ENCODE measurements at regions not wholly inside any gene's neighbourhood (a gene's known extent, or its start where the extent isn't known, plus 50 kb on each side); places are given as distances from the start of the nearest gene placed in this dataset.

GRCh38 chr4:124306352-124306751 lies 406.2 kb downstream of the ANKRD50 start:
- Mint-ChIP-seq H3K9me3 (no peaks in the 10 kb centered on the region), H3K36me3 (ENCODE audit: low read depth) (no peaks in the 10 kb centered on the region), H3K27ac (no peak overlapping the region), H3K27me3 (no peaks in the 10 kb centered on the region), H3K4me3 (no peak overlapping the region), H3K4me1 (no peaks in the 10 kb centered on the region)
- ChIA-PET CTCF (no interaction called here), POLR2A (no interaction called here)
- no peak for DNase-seq

- CTCF ChIA-PET, result no interaction called here
These were observed 405.4 kb downstream of the ANKRD50 start for GRCh38 chr4:124307143-124307542.

GRCh38 chr4:124318292-124318691 lies 394.2 kb downstream of the ANKRD50 start:
- Mint-ChIP-seq H3K36me3 (ENCODE audit: low read depth) (no peaks in the 10 kb centered on the region), H3K4me1 (no peaks in the 10 kb centered on the region), H3K9me3 (no peaks in the 10 kb centered on the region), H3K27me3 (peaks cover 2% of the 10 kb centered on the region), H3K4me3 (no peak overlapping the region), H3K27ac (no peak overlapping the region)
- no peak for DNase-seq
- POLR2A ChIA-PET, result no interaction called here
- CTCF ChIA-PET, result no interaction called here

More at GRCh38 chr4:124307143-124307542, 405.4 kb downstream of the ANKRD50 start:
- no peaks in the 10 kb centered on the region for H3K36me3 Mint-ChIP-seq (ENCODE audit: low read depth)
- no peak for DNase-seq
- H3K4me3 Mint-ChIP-seq, result no peak overlapping the region
- no peaks in the 10 kb centered on the region for H3K4me1 Mint-ChIP-seq
- H3K27ac Mint-ChIP-seq, result no peak overlapping the region
- peaks cover 1% of the 10 kb centered on the region for H3K27me3 Mint-ChIP-seq
- POLR2A ChIA-PET, result no interaction called here
- no peaks in the 10 kb centered on the region for H3K9me3 Mint-ChIP-seq

GRCh38 chr4:124321364-124321763 lies 391.2 kb downstream of the ANKRD50 start:
- no peak for DNase-seq
- no peak overlapping the region for H3K27ac Mint-ChIP-seq
- H3K4me1 Mint-ChIP-seq, result no peaks in the 10 kb centered on the region
- peaks cover 2% of the 10 kb centered on the region for H3K27me3 Mint-ChIP-seq
- no peak overlapping the region for H3K4me3 Mint-ChIP-seq
- no peaks in the 10 kb centered on the region for H3K36me3 Mint-ChIP-seq (ENCODE audit: low read depth)
- H3K9me3 Mint-ChIP-seq, result no peaks in the 10 kb centered on the region
- ChIA-PET POLR2A (no interaction called here), CTCF (interaction anchor here (1.2 to 1.5 kb wide), 2 partner anchors 9 to 548 kb away, joined by 3 to 4 read pairs; no protein-coding TSS in a partner anchor)

GRCh38 chr4:124322234-124323065 lies 390.1 kb downstream of the ANKRD50 start:
- no peak for DNase-seq
- H3K9me3 Mint-ChIP-seq, result no peaks in the 10 kb centered on the region
- ChIA-PET CTCF (interaction anchor here (0.9 to 1.4 kb wide), 3 partner anchors 24 to 550 kb away, joined by 3 to 6 read pairs (median 3); no protein-coding TSS in a partner anchor), POLR2A (no interaction called here)
- H3K36me3 Mint-ChIP-seq (ENCODE audit: low read depth), result no peaks in the 10 kb centered on the region
- peaks cover 2% of the 10 kb centered on the region for H3K27me3 Mint-ChIP-seq
- no peak overlapping the region for H3K27ac Mint-ChIP-seq
- no peak overlapping the region for H3K4me3 Mint-ChIP-seq
- no peaks in the 10 kb centered on the region for H3K4me1 Mint-ChIP-seq

- CTCF ChIA-PET, result no interaction called here
- no peaks in the 10 kb centered on the region for H3K4me1 Mint-ChIP-seq
- DNase-seq, result no peak
- POLR2A ChIA-PET, result no interaction called here
- no peaks in the 10 kb centered on the region for H3K36me3 Mint-ChIP-seq (ENCODE audit: low read depth)
- no peak overlapping the region for H3K4me3 Mint-ChIP-seq
- H3K27me3 Mint-ChIP-seq, result no peaks in the 10 kb centered on the region
- no peak overlapping the region for H3K27ac Mint-ChIP-seq
- H3K9me3 Mint-ChIP-seq, result no peaks in the 10 kb centered on the region
These were observed 386.8 kb downstream of the ANKRD50 start for GRCh38 chr4:124325690-124326089.

- Mint-ChIP-seq H3K36me3 (ENCODE audit: low read depth) (no peaks in the 10 kb centered on the region), H3K4me3 (no peak overlapping the region), H3K27ac (no peak overlapping the region), H3K9me3 (no peaks in the 10 kb centered on the region), H3K27me3 (no peaks in the 10 kb centered on the region), H3K4me1 (no peaks in the 10 kb centered on the region)
- ChIA-PET CTCF (no interaction called here), POLR2A (no interaction called here)
- no peak for DNase-seq
These were observed 383.4 kb downstream of the ANKRD50 start for GRCh38 chr4:124329134-124329533.

GRCh38 chr4:124330045-124330444 lies 382.5 kb downstream of the ANKRD50 start:
- H3K4me1 Mint-ChIP-seq, result no peaks in the 10 kb centered on the region
- H3K27ac Mint-ChIP-seq, result no peak overlapping the region
- POLR2A ChIA-PET, result no interaction called here
- H3K4me3 Mint-ChIP-seq, result no peak overlapping the region
- CTCF ChIA-PET, result interaction anchor here (0.9 kb wide), 1 partner anchor 9 kb away, joined by 3 read pairs; no protein-coding TSS in a partner anchor
- DNase-seq, result no peak
- no peaks in the 10 kb centered on the region for H3K9me3 Mint-ChIP-seq
- no peaks in the 10 kb centered on the region for H3K27me3 Mint-ChIP-seq
- H3K36me3 Mint-ChIP-seq (ENCODE audit: low read depth), result no peaks in the 10 kb centered on the region

- Mint-ChIP-seq H3K4me3 (no peak overlapping the region), H3K4me1 (no peaks in the 10 kb centered on the region), H3K36me3 (ENCODE audit: low read depth) (no peaks in the 10 kb centered on the region), H3K27ac (no peak overlapping the region), H3K27me3 (no peaks in the 10 kb centered on the region), H3K9me3 (no peaks in the 10 kb centered on the region)
- ChIA-PET POLR2A (no interaction called here), CTCF (interaction anchor here (1.4 kb wide), 1 partner anchor 11 kb away, joined by 3 read pairs; no protein-coding TSS in a partner anchor)
- no peak for DNase-seq
These were observed 380.8 kb downstream of the ANKRD50 start for GRCh38 chr4:124331781-124332180.

GRCh38 chr4:124333466-124333865 lies 379.1 kb downstream of the ANKRD50 start:
- Mint-ChIP-seq H3K36me3 (ENCODE audit: low read depth) (no peaks in the 10 kb centered on the region), H3K27me3 (no peaks in the 10 kb centered on the region), H3K27ac (no peak overlapping the region), H3K4me1 (no peaks in the 10 kb centered on the region), H3K9me3 (no peaks in the 10 kb centered on the region), H3K4me3 (no peak overlapping the region)
- DNase-seq, result no peak
- CTCF ChIA-PET, result interaction anchor here (1.7 kb wide), 1 partner anchor 951 kb away, joined by 9 read pairs; no protein-coding TSS in a partner anchor
- POLR2A ChIA-PET, result no interaction called here

GRCh38 chr4:124334119-124334518 lies 378.4 kb downstream of the ANKRD50 start:
- Mint-ChIP-seq H3K9me3 (no peaks in the 10 kb centered on the region), H3K27ac (no peak overlapping the region), H3K4me1 (no peaks in the 10 kb centered on the region), H3K4me3 (no peak overlapping the region), H3K36me3 (ENCODE audit: low read depth) (no peaks in the 10 kb centered on the region), H3K27me3 (no peaks in the 10 kb centered on the region)
- no peak for DNase-seq
- POLR2A ChIA-PET, result no interaction called here
- CTCF ChIA-PET, result interaction anchor here (1.7 kb wide), 1 partner anchor 950 kb away, joined by 9 read pairs; no protein-coding TSS in a partner anchor

- ChIA-PET CTCF (no interaction called here), POLR2A (no interaction called here)
These were observed 374.7 kb downstream of the ANKRD50 start for GRCh38 chr4:124337874-124338273.

GRCh38 chr4:124343661-124344171 lies 368.8 kb downstream of the ANKRD50 start:
- no peak overlapping the region for H3K4me3 Mint-ChIP-seq
- H3K9me3 Mint-ChIP-seq, result no peaks in the 10 kb centered on the region

More at GRCh38 chr4:124337874-124338273, 374.7 kb downstream of the ANKRD50 start:
- H3K36me3 Mint-ChIP-seq (ENCODE audit: low read depth), result no peaks in the 10 kb centered on the region
- no peaks in the 10 kb centered on the region for H3K27me3 Mint-ChIP-seq
- no peaks in the 10 kb centered on the region for H3K9me3 Mint-ChIP-seq
- no peak overlapping the region for H3K4me3 Mint-ChIP-seq
- H3K4me1 Mint-ChIP-seq, result no peaks in the 10 kb centered on the region
- DNase-seq, result no peak
- H3K27ac Mint-ChIP-seq, result no peak overlapping the region

GRCh38 chr4:124372916-124373315 lies 339.6 kb downstream of the ANKRD50 start:
- Mint-ChIP-seq H3K27me3 (no peaks in the 10 kb centered on the region), H3K27ac (no peak overlapping the region), H3K4me1 (no peaks in the 10 kb centered on the region), H3K9me3 (peaks cover 5% of the 10 kb centered on the region), H3K4me3 (no peak overlapping the region), H3K36me3 (ENCODE audit: low read depth) (no peaks in the 10 kb centered on the region)
- DNase-seq, result no peak
- POLR2A ChIA-PET, result no interaction called here
- CTCF ChIA-PET, result no interaction called here

More at GRCh38 chr4:124343661-124344171, 368.8 kb downstream of the ANKRD50 start:
- no peaks in the 10 kb centered on the region for H3K36me3 Mint-ChIP-seq (ENCODE audit: low read depth)
- H3K27ac Mint-ChIP-seq, result no peak overlapping the region
- ChIA-PET CTCF (interaction anchor here (1.3 kb wide), 1 partner anchor 13 kb away, joined by 3 read pairs; no protein-coding TSS in a partner anchor), POLR2A (no interaction called here)
- no peaks in the 10 kb centered on the region for H3K4me1 Mint-ChIP-seq
- no peak for DNase-seq
- H3K27me3 Mint-ChIP-seq, result no peaks in the 10 kb centered on the region
